Prostate gland (tissue), 2 donors: ENCODE measurements at regions not wholly inside any gene's neighbourhood (a gene's known extent, or its start where the extent isn't known, plus 50 kb on each side); places are given as distances from the start of the nearest gene placed in this dataset.

ENCODE experiments used
- DNase-seq: peaks from one replicate; pipeline ENCODE4 v3.0.0-alpha.2; 2019; ENCODE audit warnings: low spot score
- H3K27ac ChIP-seq, 2 donors: fragments of 200-600 bp; sonication (generic); 2 replicates each; pipeline ENCODE4 v1.5.1; 2017 to 2019
- H3K27me3 ChIP-seq: fragments of 200-600 bp; sonication (generic); replicated peaks from 2 replicates; pipeline ENCODE4 v1.5.1; 2019; ENCODE audit not compliant: insufficient read depth
- H3K36me3 ChIP-seq, 2 donors: fragments of 200-600 bp; sonication (generic); 1 replicate in 1 of 2; 2 replicates in 1 of 2; pipeline versions ENCODE4 v1.5.1 to v1.8.1; 2017 to 2019
- H3K4me1 ChIP-seq: fragments of 200-600 bp; sonication (generic); replicated peaks from 2 replicates; pipeline ENCODE4 v1.5.1; 2019
- H3K4me3 ChIP-seq, 2 donors: fragments of 200-600 bp; sonication (generic); 2 replicates each; pipeline ENCODE4 v1.5.1; 2017 to 2019
- H3K9me3 ChIP-seq: fragments of 200-600 bp; sonication (generic); 2 replicates; pipeline ENCODE4 v1.5.1; 2017
- CTCF ChIP-seq, 4 experiments: fragments of 200-600 bp in 2 of 4; fragments of 450-650 bp in 2 of 4; sonication (generic) in 2 of 4; IDR thresholded peaks; 1 replicate in 3 of 4; 2 replicates in 1 of 4; pipeline ENCODE4 v1.5.1; 2016 to 2019; ENCODE audit warnings: antibody characterized with exemption in 4 of 4, mild to moderate bottlenecking in 2 of 4, moderate library complexity in 2 of 4
- POLR2A ChIP-seq: fragments of 450-650 bp; IDR thresholded peaks from one replicate; pipeline ENCODE4 v1.6.1; 2016; ENCODE audit warnings: antibody characterized with exemption, mild to moderate bottlenecking
- POLR2AphosphoS5 ChIP-seq: sonication (generic); formaldehyde crosslinking; IDR thresholded peaks from one replicate; pipeline ENCODE4 v1.6.1; 2017; ENCODE audit warnings: antibody characterized with exemption
- WGBS: methylation state at CpG from one replicate; pipeline ENCODE4 v1.1.5; 2018; 5-methylcytosine and 5-hydroxymethylcytosine counted together
- intact Hi-C: fragments of 100-400 bp; cut with DNase I; formaldehyde crosslinking; loops from one replicate; pipeline ENCODE4 v1.14.2; 2022

GRCh38 chr1:2940178-2940577 is 81.1 kb upstream of the ACTRT2 start:
- no peak for TF ChIP-seq POLR2AphosphoS5
- no peak for TF ChIP-seq CTCF (IDR thresholded peaks at IDR 0.05)
- no peak for TF ChIP-seq POLR2A
- DNase-seq: no peak
- H3K9me3 ChIP-seq: no peaks in the 10 kb centered on the region
- intact Hi-C loops: no loop called here
- no peaks in the 10 kb centered on the region for H3K4me1 ChIP-seq
- H3K27ac ChIP-seq: no peak overlapping the region
- H3K27me3 ChIP-seq: no peaks in the 10 kb centered on the region
- 95% methylated on average over 4 of the region's 4 CpGs for WGBS
- no peak overlapping the region for H3K4me3 ChIP-seq
- H3K36me3 ChIP-seq: no peaks in the 10 kb centered on the region

DNA sequence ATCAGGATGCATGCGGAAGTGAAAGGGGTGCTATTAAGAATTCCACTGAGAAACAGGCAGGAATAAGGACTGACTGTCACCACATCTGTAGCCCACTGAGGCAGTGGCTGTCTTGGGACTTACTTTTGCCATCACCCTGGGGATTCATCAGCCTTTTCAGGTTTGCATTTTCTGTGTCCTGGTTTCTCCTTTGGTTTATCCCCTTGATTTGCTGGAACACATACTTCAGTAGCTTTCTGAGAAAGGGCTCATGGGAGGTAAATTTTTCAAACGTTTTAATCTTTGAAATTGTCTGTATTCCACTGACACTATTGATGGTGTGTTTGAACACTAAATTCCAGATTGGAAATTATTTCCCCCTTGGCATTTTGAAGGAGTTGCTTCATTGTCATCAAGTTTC is 80.2 kb upstream of the ACTRT2 start:
- Histone ChIP-seq H3K4me3 (no peak overlapping the region), H3K36me3 (no peaks in the 10 kb centered on the region), H3K27ac (no peak overlapping the region), H3K9me3 (no peaks in the 10 kb centered on the region), H3K27me3 (peaks cover 6% of the 10 kb centered on the region), H3K4me1 (no peaks in the 10 kb centered on the region)
- no peak for TF ChIP-seq POLR2AphosphoS5
- TF ChIP-seq CTCF (IDR thresholded peaks at IDR 0.05): no peak
- no peak for TF ChIP-seq POLR2A
- 78% methylated on average over 2 of the region's 2 CpGs for WGBS
- DNase-seq: no peak
- intact Hi-C loops: no loop called here

GRCh38 chr1:2941907-2942306 is 79.4 kb upstream of the ACTRT2 start:
- TF ChIP-seq POLR2AphosphoS5: no peak
- no peak for TF ChIP-seq POLR2A
- TF ChIP-seq CTCF (IDR thresholded peaks at IDR 0.05): no peak
- Histone ChIP-seq H3K4me3 (no peak overlapping the region), H3K4me1 (no peaks in the 10 kb centered on the region), H3K36me3 (no peaks in the 10 kb centered on the region), H3K9me3 (no peaks in the 10 kb centered on the region), H3K27ac (no peak overlapping the region), H3K27me3 (peaks cover 7% of the 10 kb centered on the region)
- 97% methylated on average over 6 of the region's 6 CpGs for WGBS
- intact Hi-C loops: no loop called here
- DNase-seq: no peak

- Histone ChIP-seq H3K36me3 (no peaks in the 10 kb centered on the region), H3K4me1 (no peaks in the 10 kb centered on the region), H3K4me3 (no peak overlapping the region), H3K27me3 (peaks cover 7% of the 10 kb centered on the region), H3K9me3 (no peaks in the 10 kb centered on the region), H3K27ac (no peak overlapping the region)
- intact Hi-C loops: no loop called here
- TF ChIP-seq POLR2AphosphoS5 (no peak), POLR2A (no peak), CTCF (IDR thresholded peaks at IDR 0.05) (no peak)
- WGBS: 78% methylated on average over 5 of the region's 5 CpGs
- no peak for DNase-seq
These were observed 78.9 kb upstream of the ACTRT2 start for GRCh38 chr1:2942410-2942809.

DNA sequence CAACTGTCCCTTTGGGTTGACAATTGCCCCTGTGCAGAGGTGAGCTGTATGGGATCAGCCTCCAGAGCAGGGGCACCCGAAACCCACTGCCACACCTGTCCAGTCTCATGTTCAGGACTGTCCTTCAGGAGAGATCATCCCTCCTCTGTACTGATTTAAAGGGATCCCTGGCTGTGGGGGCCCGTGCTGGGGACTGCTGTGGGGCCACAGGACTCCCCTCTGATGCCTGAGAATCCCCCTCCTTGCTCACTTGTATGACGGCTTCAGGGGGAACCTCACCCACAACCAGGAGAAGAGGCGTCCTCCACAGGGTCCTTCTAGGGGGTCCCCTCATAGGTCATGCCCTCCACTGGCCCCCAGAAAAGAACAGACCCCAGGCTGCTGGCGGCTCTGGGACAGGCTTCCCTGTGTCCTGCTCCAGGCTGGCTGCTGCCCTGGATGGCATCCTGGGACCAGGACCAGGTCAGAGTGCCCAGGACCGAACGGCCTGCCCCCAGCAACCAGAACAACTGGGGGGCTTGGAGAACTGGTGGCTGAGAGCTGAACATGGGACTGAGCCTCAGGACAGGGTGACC is 77.5 kb upstream of the ACTRT2 start:
- H3K27ac ChIP-seq: no peak overlapping the region
- H3K4me3 ChIP-seq: no peak overlapping the region
- no peaks in the 10 kb centered on the region for H3K9me3 ChIP-seq
- H3K36me3 ChIP-seq: no peaks in the 10 kb centered on the region
- TF ChIP-seq POLR2A (no peak), POLR2AphosphoS5 (no peak), CTCF (IDR thresholded peaks at IDR 0.05) (no peak)
- peaks cover 18% of the 10 kb centered on the region for H3K27me3 ChIP-seq
- 86% methylated on average over 5 of the region's 7 CpGs for WGBS
- intact Hi-C loops: no loop called here
- H3K4me1 ChIP-seq: no peaks in the 10 kb centered on the region
- no peak for DNase-seq
